Hematopoietic multipotent progenitor cell treated with erythropoietin and hydrocortisone succinate and interleukin-3 and kit ligand, for 6 days (in vitro differentiated cells): ENCODE measurements at regions not wholly inside any gene's neighbourhood (a gene's known extent, or its start where the extent isn't known, plus 50 kb on each side); places are given as distances from the start of the nearest gene placed in this dataset.
"Not testable (repeated sequence)": the region's sequence is repeated elsewhere in the genome, so short reads cannot be mapped to it uniquely, and the experiment has no call there.

Source experiments
- DNase-seq: peaks from one replicate; pipeline ENCODE4 v3.0.0-alpha.2; 2015

- DNase-seq, result no peak
These were observed 73.8 kb upstream of the EPCAM start for GRCh38 chr2:47295131-47295980.

- peak; percentile 84 for DNase-seq
These were observed 75.1 kb upstream of the EPCAM start for GRCh38 chr2:47293976-47294375.

GRCh38 chr2:47288864-47289263, 80.2 kb upstream of the EPCAM start:
- DNase-seq, result no peak

- DNase-seq, result no peak
These were observed 85.5 kb upstream of the EPCAM start for GRCh38 chr2:47283659-47284058.

- no peak for DNase-seq
These were observed 86.4 kb upstream of the EPCAM start for GRCh38 chr2:47282621-47283272.

GRCh38 chr2:47279525-47279924, 89.6 kb upstream of the EPCAM start:
- DNase-seq, result not testable (repeated sequence)

- DNase-seq, result no peak
These were observed 91.1 kb upstream of the EPCAM start for GRCh38 chr2:47277987-47278386.

GRCh38 chr2:47277187-47277586, 91.9 kb upstream of the EPCAM start:
- DNase-seq, result no peak

GRCh38 chr2:47276061-47276460, 93.0 kb upstream of the EPCAM start:
- DNase-seq, result no peak

- no peak for DNase-seq
These were observed 94.9 kb upstream of the EPCAM start for GRCh38 chr2:47274054-47274782.

- no peak for DNase-seq
These were observed 96.0 kb upstream of the EPCAM start for GRCh38 chr2:47272905-47273758.

GRCh38 chr2:47272031-47272864, 95.9 kb upstream of the CALM2 start:
- peak; percentile 64 for DNase-seq

GRCh38 chr2:47271054-47272000, 95.0 kb upstream of the CALM2 start:
- DNase-seq, result no peak

GRCh38 chr2:47270421-47270820, 94.1 kb upstream of the CALM2 start:
- DNase-seq, result no peak

GRCh38 chr2:47269316-47270232, 93.3 kb upstream of the CALM2 start:
- DNase-seq, result no peak

GRCh38 chr2:47267711-47268086, 91.4 kb upstream of the CALM2 start:
- DNase-seq, result no peak

- DNase-seq, result no peak
These were observed 90.8 kb upstream of the CALM2 start for GRCh38 chr2:47266939-47267710.

GRCh38 chr2:47265751-47266231, 89.5 kb upstream of the CALM2 start:
- DNase-seq, result no peak

GRCh38 chr2:47265158-47265557, 88.8 kb upstream of the CALM2 start:
- no peak for DNase-seq
